ENCODE measurements at regions not wholly inside any gene's neighbourhood (a gene's known extent, or its start where the extent isn't known, plus 50 kb on each side); places are given as distances from the start of the nearest gene placed in this dataset.
"Not testable (repeated sequence)": the region's sequence is repeated elsewhere in the genome, so short reads cannot be mapped to it uniquely, and the experiment has no call there.

DNA sequence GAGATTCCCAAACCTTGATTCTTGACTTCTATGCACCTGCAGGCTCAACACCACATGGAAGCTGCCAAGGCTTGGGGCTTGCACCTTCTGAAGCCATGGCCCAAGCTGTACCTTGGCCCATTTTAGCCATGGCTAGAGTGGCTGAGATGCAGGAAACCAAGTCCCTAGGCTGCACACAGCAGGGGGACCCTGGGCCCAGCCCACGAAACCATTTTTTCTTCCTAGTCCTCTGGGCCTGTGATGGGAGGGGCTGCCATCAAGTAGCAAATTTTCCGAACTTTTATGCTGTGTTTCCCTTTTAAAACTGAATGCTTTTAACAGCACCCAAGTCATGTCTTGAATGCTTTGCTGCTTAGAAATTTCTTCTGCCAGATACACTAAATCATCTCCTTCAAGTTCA lies 253.9 kb upstream of the RPS23 start:
- not testable (repeated sequence) for DNase-seq

GRCh38 chr5:82526540-82526939 lies 248.4 kb upstream of the RPS23 start:
- no peak for DNase-seq

- DNase-seq: no peak
These were observed 247.5 kb upstream of the RPS23 start for GRCh38 chr5:82525626-82526025.

DNA sequence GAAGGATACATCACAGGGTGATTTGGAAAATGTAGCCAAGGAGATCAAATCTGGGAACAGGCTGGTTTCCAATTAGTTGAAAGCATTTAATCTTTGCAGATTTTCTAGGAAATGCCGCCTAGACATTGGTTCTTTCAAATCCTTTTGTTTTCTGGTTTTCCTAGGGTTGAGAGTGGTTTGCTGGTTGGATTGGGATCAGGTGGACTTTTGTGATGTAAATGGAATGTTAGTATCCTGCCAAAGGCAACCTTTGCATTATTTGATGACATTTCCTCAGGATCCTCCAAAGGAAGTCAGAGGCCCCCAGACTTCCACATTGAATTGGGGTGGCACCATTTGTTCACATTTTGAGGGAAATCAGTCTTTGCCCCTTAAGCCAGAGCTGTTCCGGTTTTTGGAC lies 245.5 kb upstream of the RPS23 start:
- no peak for DNase-seq

DNA sequence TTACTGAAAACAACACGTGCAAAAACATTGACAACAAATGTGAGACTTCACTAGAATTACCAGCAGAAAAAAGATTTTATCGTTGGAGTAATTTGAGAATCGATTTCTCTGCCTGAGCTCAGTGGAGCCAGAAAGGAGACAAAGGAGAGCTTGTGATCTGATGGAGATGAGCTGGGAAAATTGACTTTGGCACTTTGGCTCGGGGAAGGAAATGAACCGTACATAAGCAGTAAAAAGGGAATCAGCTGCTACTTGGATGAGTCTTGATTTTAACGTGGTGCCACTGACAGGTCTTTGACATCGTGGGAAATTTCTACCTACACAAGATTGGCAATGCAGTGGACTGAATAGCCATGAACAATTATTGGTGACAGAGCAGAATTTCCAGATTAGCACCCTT lies 244.7 kb upstream of the RPS23 start:
- DNase-seq: no peak

DNA sequence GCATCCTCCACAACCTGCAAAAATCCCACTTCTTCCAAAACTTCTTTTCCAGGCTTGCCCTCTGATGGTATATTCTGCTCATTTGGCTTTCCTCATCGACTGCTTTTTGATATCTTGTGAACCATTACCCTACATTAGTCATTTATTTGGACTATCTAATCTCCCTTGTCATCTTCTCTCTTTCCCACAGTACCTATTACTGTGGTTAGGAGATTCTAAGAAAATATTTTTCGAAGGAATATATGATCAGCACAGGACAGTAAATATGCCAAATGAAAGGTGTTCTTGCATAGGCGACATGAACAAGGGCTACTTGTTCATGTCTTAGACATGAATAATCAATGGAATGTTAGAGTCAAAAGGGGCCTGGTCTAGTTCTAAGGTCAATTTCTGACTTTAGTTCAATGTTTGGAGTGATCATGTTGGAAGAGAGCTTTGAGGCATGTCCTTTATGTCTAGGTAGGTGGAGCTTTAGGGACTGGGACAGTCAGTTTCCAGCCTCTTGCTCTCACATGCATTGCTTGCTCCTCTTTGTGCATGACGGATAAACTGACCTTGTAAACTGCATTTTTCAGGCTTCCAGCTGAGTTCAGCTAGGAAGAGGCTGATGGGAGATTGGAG lies 243.4 kb upstream of the RPS23 start:
- no peak for DNase-seq

DNA sequence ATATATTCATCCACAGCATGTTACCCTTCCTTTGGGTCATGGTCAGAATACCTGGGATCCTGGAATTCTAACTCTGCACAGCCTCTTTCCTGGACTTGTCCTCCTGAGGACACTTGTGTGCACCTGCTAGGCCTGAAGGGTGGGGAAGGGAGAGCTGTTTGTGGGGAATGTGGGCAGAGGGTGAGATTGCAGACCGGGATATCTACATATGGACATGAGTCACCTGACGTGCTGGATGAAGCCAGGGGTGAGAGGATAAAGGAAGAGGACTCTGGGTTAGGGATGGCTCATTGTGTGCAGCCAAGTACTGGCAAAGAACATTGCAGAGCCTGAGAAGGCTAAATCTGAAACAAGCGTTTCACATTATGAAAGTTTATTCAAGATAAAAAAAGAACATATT lies 241.4 kb upstream of the RPS23 start:
- DNase-seq: no peak

GRCh38 chr5:82517544-82518075 lies 239.5 kb upstream of the RPS23 start:
- DNase-seq: no peak

- DNase-seq: no peak
These were observed 235.6 kb upstream of the RPS23 start for GRCh38 chr5:82513738-82514137.

GRCh38 chr5:82512025-82512424 lies 233.9 kb upstream of the RPS23 start:
- peak; percentile 5 for DNase-seq

DNA sequence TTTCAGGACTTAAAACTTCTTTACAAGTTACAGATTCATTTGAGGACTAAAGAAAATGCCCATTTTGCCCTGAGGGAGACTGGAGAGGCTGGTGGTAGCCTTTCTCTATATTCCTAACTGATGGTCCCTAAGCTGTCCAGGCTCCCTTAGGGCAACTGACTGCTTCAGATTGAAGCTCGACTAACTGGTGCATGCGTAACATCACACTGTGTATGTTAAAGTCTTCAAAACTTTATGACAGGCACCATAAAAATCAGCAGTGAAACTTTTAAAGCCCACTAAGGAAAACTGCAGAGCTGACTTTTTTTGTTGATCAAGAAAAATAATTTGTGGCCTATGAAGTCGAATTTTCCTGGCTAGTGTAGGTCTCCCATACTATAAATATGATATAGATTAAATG lies 233.0 kb upstream of the RPS23 start:
- DNase-seq: no peak

- DNase-seq: no peak
These were observed 231.6 kb upstream of the RPS23 start for GRCh38 chr5:82509762-82510161.

- not testable (repeated sequence) for DNase-seq
These were observed 228.2 kb upstream of the RPS23 start for GRCh38 chr5:82506390-82506789.

DNA sequence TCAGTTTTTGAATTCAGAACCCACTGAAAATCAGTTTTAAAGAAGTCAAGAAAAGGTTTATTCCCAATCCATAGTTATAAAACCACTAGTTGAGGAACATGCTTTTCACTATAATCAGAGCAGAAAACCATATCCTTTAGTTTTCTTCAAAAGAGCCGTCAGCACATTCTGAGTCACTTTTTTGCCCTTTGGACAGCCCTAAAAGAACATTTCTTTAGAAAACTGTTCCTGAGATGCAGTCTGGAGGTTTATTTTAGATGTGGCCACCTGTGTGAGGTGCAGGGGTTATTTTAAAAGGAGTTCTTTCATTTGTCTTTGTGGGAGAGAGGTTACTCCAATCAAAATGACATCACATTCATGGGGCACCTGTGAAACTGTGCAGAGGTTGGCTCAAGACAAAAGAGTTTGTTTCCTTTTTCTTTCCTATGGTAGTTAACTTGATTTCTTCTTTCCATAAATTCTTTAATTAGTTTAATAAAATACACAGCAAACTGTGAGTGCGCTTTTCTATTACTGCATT lies 221.6 kb upstream of the RPS23 start:
- DNase-seq: no peak

- no peak for DNase-seq
These were observed 219.1 kb upstream of the RPS23 start for GRCh38 chr5:82497242-82497641.

- no peak for DNase-seq
These were observed 216.8 kb upstream of the RPS23 start for GRCh38 chr5:82494942-82495341.

GRCh38 chr5:82493221-82493620 lies 215.1 kb upstream of the RPS23 start:
- DNase-seq: no peak

- no peak for DNase-seq
These were observed 213.2 kb upstream of the RPS23 start for GRCh38 chr5:82491397-82491796.

GRCh38 chr5:82489683-82490082 lies 211.5 kb upstream of the RPS23 start:
- no peak for DNase-seq

DNA sequence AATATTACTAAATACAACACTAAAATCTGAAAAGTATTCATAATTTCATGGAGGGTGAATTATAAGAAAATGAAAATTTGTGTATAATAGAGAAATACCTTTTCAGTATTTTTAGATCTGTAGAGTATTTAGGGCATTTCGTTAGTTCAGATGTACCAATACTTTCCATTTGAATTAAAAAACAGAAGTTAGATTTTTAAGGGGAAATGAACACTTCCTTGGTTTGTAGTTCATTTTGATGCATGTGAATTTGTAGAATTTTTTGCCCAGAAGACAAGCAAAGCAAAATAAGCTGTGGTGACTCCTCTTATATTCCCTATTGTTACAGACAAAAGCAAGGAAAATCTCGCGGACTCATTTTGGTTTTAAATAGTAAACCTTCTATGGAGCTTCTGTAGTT lies 209.0 kb upstream of the RPS23 start:
- DNase-seq: no peak

GRCh38 chr5:82480331-82480730 lies 202.2 kb upstream of the RPS23 start:
- DNase-seq: no peak

DNA sequence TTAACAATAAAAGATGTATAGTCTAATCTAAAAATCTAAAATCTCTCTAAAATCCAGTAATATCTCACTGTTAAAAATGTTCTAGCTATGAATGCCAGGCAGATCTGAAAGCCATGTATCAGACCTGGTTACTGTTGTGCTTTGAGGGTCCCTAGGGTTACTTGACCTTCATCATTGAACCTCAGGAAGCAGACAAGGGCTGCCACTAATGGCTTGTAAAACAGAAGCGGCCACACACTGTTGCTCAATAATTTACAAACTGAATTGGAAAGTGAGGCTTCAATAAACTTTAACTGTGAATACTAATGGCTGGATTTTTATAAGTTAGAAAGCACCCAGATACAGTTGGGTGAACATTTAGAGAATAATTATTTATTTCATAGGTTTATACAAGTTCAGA lies 198.0 kb upstream of the RPS23 start:
- no peak for DNase-seq

DNA sequence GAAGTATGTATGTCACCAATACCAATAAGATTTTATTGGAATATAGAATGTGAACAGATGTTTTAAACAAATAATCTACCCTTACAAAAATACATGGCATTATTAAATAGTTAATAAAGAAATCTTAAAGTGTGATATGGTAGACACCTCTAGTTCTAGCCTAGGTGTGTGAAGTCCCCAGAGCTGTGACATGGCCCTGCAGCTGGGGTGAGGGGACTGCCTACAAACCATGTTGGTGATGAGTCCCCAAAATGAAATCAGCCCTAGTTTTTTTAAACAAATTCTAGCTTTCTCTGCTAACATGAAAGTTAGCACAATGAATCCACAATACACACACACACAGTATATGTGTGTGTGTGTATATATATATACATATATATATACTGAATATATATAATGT lies 195.1 kb upstream of the RPS23 start:
- no peak for DNase-seq

DNA sequence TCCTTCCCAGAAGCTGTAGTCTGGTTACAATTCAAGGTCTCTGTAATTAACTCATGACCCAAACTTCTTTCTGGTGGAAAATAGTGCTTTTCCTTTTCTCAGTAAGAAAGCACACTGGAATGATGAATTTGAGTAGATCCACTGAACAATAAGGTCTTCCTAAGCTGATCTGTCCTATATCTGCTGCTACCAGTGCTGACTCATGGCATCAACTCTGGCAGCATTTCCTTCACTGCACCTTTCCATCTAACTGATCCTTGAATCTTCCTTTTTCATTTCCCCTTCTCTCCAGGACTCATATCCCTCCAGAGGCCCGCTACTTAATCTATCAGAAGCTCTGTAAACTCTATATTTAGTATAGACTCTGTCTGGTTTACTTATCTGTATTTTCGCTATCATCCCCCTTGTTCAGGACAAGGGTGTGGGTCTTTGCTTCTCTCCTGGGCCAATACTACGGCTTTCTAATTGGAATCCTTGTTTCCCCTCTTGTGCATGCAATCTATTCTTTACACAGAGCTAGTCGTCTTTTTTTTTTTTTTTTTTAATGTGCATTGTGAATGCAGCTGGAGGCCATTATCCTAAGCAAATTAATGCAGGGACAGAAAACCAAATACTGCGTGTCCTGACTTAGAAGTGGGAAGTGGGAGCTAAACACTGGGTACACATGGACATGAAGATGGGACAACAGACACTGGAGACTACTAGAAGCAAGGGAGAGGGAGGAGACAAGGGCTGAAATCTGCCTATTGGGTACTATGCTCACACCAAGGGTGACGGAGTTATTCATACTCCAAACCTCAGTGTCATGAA lies 192.2 kb upstream of the RPS23 start:
- no peak for DNase-seq
